Activated CD8-positive, alpha-beta memory T cell treated with anti-CD3 and anti-CD28 coated beads, Interleukin-2, amount 50 U/mL, for 24 hours (primary cell): ENCODE measurements at regions not wholly inside any gene's neighbourhood (a gene's known extent, or its start where the extent isn't known, plus 50 kb on each side); places are given as distances from the start of the nearest gene placed in this dataset.
"Not testable (repeated sequence)": the region's sequence is repeated elsewhere in the genome, so short reads cannot be mapped to it uniquely, and the experiment has no call there.

Experiments used
- DNase-seq: peaks from one replicate; pipeline ENCODE4 v3.0.0-alpha.2; 2020; ENCODE audit errors: extremely low read depth

DNA sequence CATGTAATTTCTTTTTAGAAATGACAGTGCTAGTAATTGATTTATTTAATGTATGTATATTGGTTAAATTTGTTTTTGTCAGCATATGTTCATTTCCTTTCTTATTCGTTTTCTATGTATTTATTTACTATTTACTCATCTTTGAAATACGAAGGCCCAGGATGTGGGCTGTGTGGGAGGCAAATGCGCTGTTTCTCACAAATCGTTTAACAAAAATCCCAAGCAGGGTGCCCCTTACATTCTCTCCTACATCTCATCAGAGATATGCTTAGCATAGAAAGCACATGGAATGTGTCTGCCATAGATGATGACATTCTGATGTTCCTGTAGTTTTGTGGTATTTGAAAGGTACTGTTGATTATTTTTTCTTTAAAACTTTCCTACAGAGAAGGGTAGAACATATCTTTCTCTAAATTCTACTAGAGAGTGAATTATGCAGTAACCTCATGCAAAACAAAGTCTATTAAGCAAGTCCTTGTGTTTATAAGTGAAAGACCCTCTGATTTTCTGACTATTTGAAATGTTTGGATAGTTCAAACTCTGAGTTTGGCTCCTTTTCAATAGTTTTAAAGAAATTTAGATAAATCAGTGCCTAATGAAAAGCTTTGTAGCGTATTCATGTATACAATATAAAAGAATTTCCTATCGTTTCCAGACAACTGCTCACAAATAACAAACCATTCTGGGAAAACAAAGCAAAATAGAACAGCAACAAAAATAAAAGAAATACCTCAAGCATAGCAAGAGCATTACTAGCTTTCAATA lies 111.1 kb upstream of the VGLL3 start:
- no peak for DNase-seq

DNA sequence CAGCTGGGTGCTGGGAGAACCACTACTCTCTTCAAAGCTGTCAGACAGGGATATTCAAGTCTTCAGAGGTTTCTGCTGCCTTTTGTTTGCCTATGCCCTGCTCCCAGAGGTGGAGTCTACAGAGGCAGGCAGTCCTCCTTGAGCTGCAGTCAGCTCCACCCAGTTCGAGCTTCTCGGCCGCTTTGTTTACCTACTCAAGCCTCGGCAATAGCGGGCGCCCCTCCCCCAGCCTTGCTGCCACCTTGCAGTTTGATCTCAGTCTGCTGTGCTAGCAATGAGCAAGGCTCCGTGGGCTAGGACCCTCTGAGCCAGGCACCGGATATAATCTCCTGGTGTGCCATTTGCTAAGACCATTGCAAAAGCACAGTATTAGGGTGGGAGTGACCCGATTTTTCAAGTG lies 106.8 kb upstream of the VGLL3 start:
- not testable (repeated sequence) for DNase-seq

DNA sequence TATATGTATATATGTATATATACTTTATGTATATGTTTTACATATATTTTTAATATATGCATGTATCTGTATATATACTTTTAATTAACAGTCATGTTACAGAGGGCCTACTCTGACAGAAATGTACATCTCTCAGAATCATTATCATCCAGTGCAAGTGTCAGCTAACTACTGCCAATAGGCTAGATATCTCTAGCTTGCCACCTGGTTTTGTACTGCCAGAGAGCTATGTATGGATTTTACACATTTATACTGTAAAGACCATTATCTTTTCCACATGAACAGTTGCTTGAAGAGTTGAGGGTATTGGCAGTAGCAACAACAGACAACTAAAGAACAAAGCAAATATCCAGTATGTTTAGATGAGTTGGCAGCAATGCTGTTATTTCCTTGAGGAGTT lies 99.7 kb upstream of the VGLL3 start:
- DNase-seq, result no peak

DNA sequence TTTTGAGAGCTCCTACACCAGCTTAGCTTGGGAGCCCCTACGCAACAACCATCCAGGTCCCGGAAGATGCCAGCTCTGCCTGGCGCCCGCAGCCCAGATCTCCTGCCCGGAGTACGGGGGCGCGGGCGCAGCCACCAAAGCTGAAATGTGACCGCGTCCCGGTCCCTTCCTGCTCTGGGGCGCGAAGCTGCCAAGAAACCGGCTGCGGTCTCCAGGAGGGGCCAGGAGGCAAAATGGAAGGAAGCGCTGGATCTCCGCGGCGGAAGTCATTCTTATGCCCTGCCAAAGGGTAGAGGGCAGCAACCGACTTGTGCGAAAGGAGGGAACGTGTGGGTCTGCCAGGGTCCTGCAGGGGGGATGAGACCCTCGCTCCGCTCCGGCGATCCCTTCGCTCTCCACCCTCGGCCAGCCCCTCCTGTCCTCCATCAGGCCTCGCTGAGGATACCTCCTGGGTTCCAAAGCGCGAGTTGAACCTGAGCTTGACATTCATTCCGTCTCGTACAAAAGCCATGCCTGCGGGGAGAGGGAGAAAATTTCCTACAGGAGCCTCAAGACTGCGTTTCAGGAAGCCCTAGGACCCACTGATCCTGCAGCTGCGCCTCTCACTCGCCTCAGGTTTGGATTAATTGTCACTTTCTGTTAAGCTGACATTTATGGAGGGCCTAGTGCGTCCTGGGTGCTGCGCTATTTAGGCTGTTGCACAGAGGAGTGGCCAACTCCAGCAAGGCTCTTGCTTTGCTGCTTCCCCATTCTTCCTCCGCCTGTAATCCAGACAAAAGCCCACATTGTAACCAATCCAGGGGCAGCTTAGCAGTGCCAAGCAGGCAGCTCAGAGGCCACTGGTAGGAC lies 98.3 kb upstream of the VGLL3 start:
- no peak for DNase-seq

DNA sequence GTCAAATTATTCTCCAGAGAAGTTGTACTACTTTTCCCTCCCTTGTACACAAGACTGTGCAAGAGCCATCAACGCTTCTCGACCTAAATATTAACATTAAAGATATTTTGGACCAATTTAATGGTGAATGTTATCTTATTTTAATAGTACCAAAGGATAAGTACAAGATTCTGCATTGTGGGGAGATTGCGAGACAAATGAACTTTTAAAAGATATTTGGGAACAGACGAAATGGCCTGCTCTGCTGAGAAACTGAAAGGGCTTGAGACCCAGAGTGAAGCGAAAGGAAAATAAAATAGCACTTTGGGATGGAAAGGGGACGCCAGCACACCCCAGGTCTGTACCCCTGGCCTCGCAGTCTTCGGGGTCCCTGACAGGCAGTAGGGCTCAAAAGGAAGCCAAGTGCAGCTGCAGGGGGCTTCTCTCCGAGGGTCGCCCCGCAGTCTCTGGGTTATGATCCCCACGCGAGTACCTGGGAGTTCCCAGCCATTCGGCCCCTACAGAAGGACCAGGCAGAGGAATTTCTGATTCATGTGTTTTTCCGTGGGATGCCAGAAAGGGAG lies 97.6 kb upstream of the VGLL3 start:
- no peak for DNase-seq

DNA sequence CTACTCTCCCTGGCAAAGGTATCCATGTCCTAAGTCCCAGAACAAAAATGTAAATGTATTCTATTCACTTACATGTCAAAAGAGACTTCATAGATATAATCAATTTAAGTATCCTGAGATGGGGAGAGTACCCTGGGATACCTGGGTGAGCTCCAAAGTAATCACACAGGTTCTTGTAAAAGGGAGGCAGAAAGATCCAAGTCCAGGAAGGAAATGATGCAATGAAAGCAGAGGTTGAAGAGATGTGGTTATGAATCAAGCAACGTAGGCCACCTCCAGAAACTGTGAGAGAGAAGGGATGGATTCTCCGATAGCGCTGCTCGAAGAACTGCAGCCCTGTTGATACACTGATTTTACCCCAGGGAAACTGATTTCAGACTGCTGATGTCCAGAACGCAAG lies 93.9 kb upstream of the VGLL3 start:
- DNase-seq, result no peak

DNA sequence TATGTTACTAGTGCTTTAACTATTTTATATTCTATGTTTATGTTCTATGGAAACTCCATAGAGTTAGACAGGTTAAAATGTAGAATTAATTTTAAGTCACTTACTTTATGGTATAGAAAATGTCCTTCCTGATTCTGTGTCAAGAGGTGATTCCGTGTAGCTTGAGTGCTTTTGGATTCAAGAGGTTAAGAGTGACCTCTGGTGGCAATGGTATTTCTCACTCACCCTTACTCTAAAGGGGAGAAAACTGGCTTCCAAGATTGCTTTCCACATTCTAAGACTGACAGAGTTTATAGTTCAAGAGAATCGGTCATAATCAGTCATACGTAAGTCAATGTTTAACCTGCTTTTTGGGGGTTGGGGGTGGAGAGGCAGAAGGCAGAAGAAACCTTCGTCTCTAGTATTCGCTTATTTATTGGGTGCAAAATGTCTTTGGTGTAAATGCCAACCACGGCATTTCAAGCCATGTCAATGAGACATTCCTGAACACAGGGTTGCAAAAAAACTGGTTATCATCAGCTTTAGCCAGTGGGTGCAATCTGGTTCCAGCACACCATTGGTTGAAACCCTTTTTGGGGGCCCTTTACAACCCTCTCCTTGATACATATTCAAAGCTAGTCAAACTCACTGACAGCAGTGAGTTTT lies 92.0 kb upstream of the VGLL3 start:
- DNase-seq, result no peak

DNA sequence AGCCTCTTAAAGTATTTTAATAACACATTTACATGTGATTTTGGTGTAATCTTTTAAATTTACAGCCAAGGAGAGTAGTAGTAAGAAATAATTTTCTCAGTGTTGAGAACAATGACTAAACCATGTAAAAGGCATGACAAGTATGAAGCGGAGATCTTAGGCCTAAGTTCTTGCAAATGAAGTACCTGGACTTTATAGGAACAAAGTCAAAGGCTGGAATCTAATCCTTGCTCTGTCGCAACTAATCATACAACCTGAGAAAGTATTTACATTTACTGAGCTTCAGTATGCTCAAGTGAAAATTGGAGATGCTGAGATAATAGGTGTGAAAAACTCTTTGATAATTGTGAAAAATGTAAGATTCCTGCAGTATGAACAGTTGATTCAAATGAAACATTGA lies 86.4 kb upstream of the VGLL3 start:
- no peak for DNase-seq

DNA sequence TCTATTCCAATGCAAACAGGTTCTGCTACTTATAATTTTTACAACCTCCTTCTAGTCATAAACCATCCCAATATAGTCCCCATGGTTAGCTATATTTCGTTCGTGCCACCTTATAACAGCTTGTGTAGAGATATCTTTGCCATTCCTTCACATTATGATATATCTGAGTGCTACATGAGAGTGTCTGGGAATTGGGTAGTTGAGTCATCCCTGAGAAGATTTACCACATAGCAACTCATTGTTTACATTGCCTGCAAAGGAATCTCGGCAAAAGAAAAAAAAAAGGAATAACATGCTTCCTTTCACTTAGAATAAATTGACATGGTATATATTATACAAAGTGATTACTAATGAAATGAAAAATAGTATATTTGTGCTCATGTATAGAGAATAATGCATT lies 86.0 kb upstream of the VGLL3 start:
- no peak for DNase-seq

DNA sequence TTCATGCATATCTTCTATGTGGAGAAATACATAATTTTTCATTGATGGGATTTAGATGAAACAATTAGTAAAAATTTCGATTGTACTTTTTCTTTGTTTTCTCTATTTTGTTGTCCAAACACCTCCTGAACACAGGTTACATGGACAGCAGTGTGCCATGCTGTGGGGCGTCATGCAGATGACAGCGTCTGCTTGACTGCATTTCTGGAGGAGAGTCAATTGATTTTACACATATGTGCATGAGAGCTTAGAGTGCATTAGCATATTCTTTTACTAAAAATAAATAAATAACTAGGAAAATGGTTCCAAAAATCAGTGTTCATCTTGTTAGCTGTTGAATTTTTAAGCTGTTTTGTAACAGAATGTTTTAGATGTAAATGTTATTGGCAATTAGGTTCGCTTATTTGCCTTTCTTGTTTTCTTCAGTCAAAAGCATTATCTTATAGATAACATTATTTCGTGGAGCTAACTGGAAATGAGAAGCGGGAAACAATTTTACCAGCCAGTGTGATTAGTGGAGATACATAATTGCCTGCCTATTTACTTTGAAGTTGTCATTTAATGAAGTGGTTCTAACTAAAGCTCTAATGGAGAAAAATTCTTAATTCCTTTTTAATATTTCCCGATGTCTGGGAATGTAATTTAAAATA lies 82.7 kb upstream of the VGLL3 start:
- no peak for DNase-seq

DNA sequence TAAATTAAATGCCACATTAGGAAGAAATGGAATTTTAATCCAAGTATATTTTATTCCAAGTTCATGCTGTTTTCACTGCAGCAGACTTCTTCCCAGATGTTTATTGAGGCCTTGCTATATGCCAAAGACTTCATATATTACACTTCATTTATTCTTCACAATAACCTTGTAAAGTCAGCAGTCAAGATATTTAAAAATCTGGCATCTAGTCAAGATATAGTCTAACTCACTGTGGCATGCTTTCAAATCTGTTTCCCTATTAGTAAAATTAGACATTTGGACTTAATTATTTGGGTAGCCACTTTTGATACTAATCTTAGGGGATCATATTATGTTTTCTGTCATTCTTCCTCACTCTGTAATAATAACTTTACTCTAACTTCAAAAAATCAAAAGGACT lies 81.5 kb upstream of the VGLL3 start:
- DNase-seq, result no peak

DNA sequence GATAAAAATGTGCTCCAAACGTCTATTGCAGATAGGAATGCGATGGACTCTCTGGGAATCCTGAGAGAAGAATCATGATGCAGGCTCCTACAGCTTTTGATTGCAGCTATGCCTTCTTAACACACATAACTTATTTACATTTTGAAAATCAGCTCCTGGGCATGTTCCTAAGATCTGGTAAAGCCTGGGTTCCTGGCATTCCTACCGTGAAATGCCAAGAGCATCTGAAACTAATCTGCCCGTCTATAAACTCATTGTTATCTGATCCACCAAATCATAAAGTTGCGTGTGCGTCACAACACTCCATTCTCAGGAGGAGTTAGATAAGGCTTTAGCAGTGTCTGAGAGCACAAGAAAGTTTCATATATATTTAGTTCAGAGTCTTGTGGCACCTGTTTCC lies 79.0 kb upstream of the VGLL3 start:
- DNase-seq, result no peak

DNA sequence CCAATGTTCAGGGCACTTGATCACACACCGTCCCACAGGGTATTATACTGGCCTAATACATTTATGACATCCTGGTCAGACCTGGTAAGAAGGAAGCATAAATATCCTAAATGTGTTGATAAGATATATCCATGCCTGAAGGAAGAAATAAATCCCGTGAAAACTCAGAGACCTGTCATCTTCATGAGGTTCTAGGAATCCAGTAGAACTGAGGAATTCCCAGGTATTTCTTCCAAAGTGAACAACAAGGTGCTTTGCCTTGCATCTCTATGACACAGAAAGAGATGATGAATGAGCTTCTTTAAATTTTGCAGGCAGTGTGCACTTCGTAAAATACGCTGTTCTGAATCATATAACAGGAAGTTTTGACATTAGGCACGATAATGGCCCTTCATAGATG lies 78.1 kb upstream of the VGLL3 start:
- DNase-seq, result no peak

DNA sequence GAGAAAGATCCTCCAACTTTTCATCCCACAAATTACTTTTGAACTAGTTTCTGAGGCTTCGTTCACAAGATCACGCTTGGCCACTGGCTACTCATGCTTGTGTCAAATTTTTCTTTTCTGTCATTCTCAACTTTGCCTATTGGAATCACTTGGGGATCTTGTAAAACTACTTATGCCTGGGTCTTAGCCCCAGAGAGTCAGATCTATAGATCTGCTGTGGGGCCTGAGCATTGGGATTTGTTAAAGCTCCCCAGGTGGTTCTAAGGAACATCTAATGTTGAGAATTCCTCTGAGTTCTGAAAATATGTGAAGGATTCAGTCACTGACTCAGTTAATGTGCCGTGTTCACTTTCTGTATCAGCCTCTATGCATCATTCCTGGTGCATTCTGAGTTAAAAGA lies 71.7 kb upstream of the VGLL3 start:
- no peak for DNase-seq

DNA sequence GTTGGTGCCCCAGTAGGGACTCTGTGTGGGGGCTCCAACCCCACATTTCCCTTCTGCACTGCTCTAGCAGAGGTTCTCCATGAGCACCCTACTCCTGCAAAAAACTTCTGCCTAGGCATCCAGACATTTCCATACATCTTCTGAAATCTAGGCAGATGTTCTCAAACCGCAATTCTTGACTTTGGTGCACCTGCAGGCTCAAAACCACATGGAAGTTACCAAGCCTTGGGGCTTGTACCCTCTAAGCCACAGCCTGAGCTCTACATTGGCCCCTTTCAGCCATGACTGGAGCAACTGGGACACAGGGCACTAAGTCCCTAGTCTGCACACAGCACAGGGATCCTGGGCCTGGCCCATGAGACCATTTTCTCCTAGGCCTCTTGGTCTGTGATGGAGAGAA lies 66.5 kb upstream of the VGLL3 start:
- no peak for DNase-seq

DNA sequence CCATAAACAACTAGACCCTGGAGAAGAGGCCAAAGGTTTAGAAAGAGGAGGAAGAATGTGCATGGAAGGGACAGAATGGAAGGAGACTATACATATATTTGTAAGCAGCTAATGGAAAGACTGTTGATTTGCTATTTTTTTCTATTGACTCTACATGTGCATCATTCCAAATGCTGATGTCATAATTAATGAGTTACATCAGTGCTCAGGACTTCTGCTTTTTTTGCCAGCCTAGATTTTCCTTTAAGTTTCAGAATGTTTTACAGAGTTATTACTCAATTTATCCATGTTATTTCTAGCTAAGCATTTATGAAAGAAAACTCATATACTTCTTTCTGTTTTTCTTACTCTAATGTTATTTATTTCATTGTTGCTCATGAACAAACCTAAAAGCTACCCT lies 62.6 kb upstream of the VGLL3 start:
- no peak for DNase-seq

DNA sequence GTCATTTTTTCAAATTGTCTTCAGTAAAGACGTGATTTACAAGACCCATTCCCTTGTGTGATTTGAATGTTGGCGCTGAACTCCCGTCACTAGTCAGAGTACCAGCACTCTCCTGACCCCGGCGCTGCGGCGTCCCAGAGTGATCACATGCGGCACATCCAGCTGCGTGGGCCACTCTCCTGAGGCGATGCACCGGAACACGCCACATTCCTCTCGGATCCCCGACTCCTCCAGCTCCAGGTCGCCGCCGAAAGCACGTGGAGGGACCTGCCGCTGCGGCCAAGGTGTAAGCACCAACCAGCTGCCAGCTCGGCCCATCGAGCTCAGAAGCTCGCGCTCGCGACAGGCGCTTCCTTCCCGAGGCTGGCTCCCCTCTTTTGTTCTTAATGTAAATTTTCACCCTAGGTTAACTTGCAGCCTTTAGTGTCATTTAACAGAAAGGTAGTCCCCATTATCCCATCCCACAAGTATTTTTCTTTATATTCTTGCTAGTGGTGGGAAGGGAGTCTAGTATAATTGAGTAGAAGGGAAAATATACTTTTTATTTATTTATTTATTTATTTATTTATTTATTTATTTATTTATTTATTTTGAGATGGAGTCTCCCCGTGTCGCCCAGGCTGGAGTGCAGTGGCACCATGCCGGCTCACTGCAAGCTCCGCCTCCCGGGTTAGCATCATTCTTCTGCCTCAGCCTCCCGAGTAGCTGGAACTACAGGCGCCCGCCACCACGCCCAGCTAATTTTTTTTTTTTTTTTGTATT lies 61.7 kb upstream of the VGLL3 start:
- no peak for DNase-seq

DNA sequence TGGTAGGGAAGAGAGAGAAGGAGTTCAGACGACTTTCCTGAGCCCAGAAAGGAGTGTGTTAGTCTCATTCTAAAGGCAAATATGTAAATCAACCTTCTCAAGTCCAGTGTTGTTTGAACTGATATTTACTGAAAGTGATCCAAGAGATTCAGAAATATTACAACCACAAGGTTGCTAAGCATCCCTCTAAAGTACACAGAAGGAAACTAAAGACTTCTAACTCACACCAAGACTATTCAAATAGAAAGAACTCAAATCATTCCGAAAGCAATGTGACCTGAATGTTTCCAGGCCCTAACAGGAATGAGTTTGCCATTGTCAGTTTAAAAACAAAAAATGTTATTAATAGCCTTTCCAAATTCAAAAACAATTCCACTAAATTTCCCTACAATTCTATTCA lies 56.9 kb upstream of the VGLL3 start:
- no peak for DNase-seq

DNA sequence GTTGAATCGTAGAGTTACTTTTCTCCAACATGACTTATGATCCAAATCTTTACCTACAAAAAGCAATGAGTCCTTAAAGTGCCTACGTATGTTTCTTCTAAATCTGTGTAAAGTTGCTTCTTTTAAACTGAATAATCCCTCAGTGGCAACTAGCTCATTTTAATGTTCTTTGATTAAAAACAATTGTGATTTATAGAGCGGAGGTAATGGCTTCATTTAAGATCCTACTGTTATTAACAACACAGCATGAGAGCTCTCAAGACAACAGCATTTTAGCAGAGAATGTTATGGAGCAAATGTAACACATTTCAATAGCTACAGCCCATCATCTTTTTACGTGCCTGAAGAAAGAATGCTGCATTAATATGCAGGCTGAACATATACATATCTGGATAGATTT lies 55.3 kb upstream of the VGLL3 start:
- DNase-seq, result no peak

DNA sequence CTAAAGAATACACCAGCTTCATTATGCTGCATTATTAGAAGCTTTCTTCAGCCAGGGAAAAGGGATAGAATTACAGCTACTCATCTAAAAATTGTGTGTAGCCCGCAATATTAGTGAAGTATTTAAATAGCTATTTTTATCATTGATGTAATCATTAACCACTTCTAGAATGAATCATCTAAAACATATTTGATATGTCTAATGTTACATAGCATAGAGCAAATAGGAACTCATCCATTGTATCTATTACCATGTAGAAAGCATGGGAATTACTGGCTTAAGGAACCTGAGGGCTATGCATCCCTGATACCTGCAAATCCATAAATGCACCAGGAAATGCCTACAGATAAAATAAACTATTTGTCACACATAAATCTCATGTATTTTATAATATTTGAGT lies 54.5 kb upstream of the VGLL3 start:
- no peak for DNase-seq

DNA sequence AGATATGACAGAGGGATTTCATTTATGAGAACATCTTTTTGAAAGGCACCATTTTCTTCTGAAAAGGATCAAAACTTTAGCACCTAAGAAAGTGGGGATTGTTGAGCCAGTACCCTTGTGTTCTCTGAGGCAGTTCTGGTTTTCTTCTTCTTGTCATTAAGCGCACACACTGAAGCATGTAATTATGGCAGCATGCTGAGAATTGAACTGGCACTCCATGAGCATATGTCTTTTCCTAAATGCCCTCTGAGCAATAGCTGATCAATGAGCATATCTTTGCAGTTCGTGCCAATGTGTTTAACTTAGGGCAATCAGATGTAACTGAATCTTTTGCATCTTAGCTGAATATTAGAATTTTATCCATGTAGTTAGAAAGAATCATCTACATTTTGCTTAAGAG lies 53.9 kb upstream of the VGLL3 start:
- no peak for DNase-seq
